ENCODE measurements at regions not wholly inside any gene's neighbourhood (a gene's known extent, or its start where the extent isn't known, plus 50 kb on each side); places are given as distances from the start of the nearest gene placed in this dataset.

DNA sequence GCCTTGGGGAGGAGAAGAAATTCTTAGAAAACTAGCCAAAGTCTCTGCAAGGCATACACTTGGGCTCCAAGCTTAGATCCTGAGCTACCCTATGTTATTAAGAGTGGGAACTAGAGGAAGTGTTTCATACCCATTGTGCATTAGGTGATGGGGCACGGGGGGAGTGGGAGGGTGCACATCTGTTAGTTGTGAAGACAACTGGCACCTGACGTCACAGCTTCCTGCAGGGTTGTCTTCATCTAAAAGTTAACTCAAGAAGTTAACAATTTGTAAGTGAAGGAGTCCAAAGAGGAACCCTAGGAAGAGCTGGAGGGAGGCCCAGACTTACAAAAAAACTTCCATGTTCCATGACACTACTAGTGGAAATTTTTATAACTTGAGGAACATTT is 158.1 kb downstream of the ADRA2A start:
- H4K91ac ChIP-seq (ENCODE audit: insufficient read depth, low read depth, low read length), result no peak overlapping the region
- dilution Hi-C loops (cut with HindIII; ENCODE audit: low sequenced_read_pairs, unreplicated experiment) (no loop called here), intact Hi-C loops (cut with micrococcal nuclease) (no loop called here), in situ Hi-C loops (cut with MboI; ENCODE audit: low sequenced_read_pairs) (no loop called here)
- H2AFZ ChIP-seq (replicated peaks; ENCODE audit: low read length, poor library complexity), result no peak overlapping the region
- no peak overlapping the region for H2BK120ac ChIP-seq (ENCODE audit: low read depth, low read length)
- no peak overlapping the region for H3K4ac ChIP-seq (ENCODE audit: low read depth, low read length)
- no peak overlapping the region for H2BK20ac ChIP-seq (ENCODE audit: low read depth, low read length)
- no peak overlapping the region for H3K27ac ChIP-seq (ENCODE audit: insufficient read depth, low read length)
- no peak for DNase-seq
- no peaks in the 10 kb centered on the region for H3K36me3 ChIP-seq (ENCODE audit: control insufficient read depth, insufficient read depth, low read length)
- no peak overlapping the region for H3K9ac ChIP-seq (ENCODE audit: low read depth, low read length)
- no peak overlapping the region for H3K56ac ChIP-seq (ENCODE audit: extremely low read depth, insufficient read depth, low read length)
- H4K20me1 ChIP-seq (ENCODE audit: insufficient read depth, low read length), result no peaks in the 10 kb centered on the region
- WGBS, 2 experiments (ENCODE audit: extremely low coverage in 2 of 2, insufficient read length in 1 of 2), result no CpG with 5 or more reads among the region's 2 CpGs
- no peak overlapping the region for H2BK15ac ChIP-seq (ENCODE audit: low read depth, low read length)
- H3K14ac ChIP-seq (replicated peaks; ENCODE audit: low read depth, low read length), result no peak overlapping the region
- ChIA-PET CTCF (no interaction called here), POLR2A (ENCODE audit: unreplicated experiment) (no interaction called here)
- no peaks in the 10 kb centered on the region for H3K27me3 ChIP-seq (ENCODE audit: control insufficient read depth, insufficient read depth, low read length)
- H2AK9ac ChIP-seq (replicated peaks; ENCODE audit: low read depth, low read length, poor library complexity), result no peak overlapping the region
- no peaks in the 10 kb centered on the region for H3K9me1 ChIP-seq (ENCODE audit: insufficient read depth, low read length)
- H3K23ac ChIP-seq (ENCODE audit: low read depth, low read length), result no peak overlapping the region
- ATAC-seq (ENCODE audit: low read depth), result no peak
- no peak overlapping the region for H3K4me3 ChIP-seq (ENCODE audit: insufficient read depth, low read depth, low read length)
- no TSS peak for BruUV-seq (replicated peaks)
- no peaks in the 10 kb centered on the region for H3K4me1 ChIP-seq (ENCODE audit: control insufficient read depth, insufficient read depth, low read length)
- no peak for TF ChIP-seq SMC3 (IDR thresholded peaks at IDR 0.05; ENCODE audit: low read depth, low read length)
- no peak for TF ChIP-seq CTCF (conservative IDR thresholded peaks at IDR 0.05; ENCODE audit: low read depth, low read length)
- no peak for TF ChIP-seq CHD1 (IDR thresholded peaks at IDR 0.05; ENCODE audit: low read depth, low read length)
- TF ChIP-seq CEBPB (IDR thresholded peaks at IDR 0.05; ENCODE audit: low read depth, low read length), result no peak
- no peak for TF ChIP-seq RCOR1 (IDR thresholded peaks at IDR 0.05; ENCODE audit: insufficient replicate concordance, low read length)
- no peak for TF ChIP-seq USF2 (IDR thresholded peaks at IDR 0.05; ENCODE audit: low read depth, low read length)
- TF ChIP-seq RFX5 (IDR thresholded peaks at IDR 0.05; ENCODE audit: low read depth, low read length), result no peak
- TF ChIP-seq MAZ (IDR thresholded peaks at IDR 0.05; ENCODE audit: borderline replicate concordance, low read depth, low read length), result no peak
- no peak for TF ChIP-seq MAFK (IDR thresholded peaks at IDR 0.05; ENCODE audit: low read depth, low read length)
- no peak for TF ChIP-seq ELK1 (IDR thresholded peaks at IDR 0.05; ENCODE audit: borderline replicate concordance, low read depth, low read length)
- TF ChIP-seq RAD21 (IDR thresholded peaks at IDR 0.05; ENCODE audit: low read length), result no peak
- TF ChIP-seq BHLHE40 (IDR thresholded peaks at IDR 0.05; ENCODE audit: low read depth, low read length), result no peak
- TF ChIP-seq FOS (IDR thresholded peaks at IDR 0.05; ENCODE audit: low read depth, low read length), result no peak
- TF ChIP-seq NFE2L2 (IDR thresholded peaks at IDR 0.05; ENCODE audit: low read depth, low read length), result no peak
- no peak for TF ChIP-seq POLR2A (IDR thresholded peaks at IDR 0.05; ENCODE audit: low read depth, low read length)
- TF ChIP-seq MXI1 (IDR thresholded peaks at IDR 0.05; ENCODE audit: borderline replicate concordance, low read depth, low read length), result no peak
- H3K18ac ChIP-seq (ENCODE audit: low read depth, low read length), result no peak overlapping the region
- no peak overlapping the region for H3K4me2 ChIP-seq (ENCODE audit: low read depth, low read length)
- H2AK5ac ChIP-seq (ENCODE audit: low read depth, low read length), result no peak overlapping the region
- H3K9me3 ChIP-seq (ENCODE audit: control insufficient read depth, insufficient read depth, low read length), result peaks cover 11% of the 10 kb centered on the region
- H4K8ac ChIP-seq (ENCODE audit: low read depth in 2 of 2, low read length in 2 of 2), result no peak overlapping the region
- H3K79me1 ChIP-seq (ENCODE audit: low read depth in 1 of 2, low read length in 2 of 2), result no peaks in the 10 kb centered on the region
- no peak overlapping the region for H4K5ac ChIP-seq (ENCODE audit: low read depth, low read length)
- H2BK5ac ChIP-seq (ENCODE audit: low read depth, low read length, poor library complexity, severe bottlenecking), result no peak overlapping the region
